Lower leg skin (tissue), 4 donors: ENCODE measurements at regions not wholly inside any gene's neighbourhood (a gene's known extent, or its start where the extent isn't known, plus 50 kb on each side); places are given as distances from the start of the nearest gene placed in this dataset.

Experiments
- DNase-seq, 2 donors: peaks; one replicate each; pipeline ENCODE4 v3.0.0-alpha.2; 2019; ENCODE audit warnings: low spot score in 2 of 2
- H3K4me3 ChIP-seq: fragments of 200-600 bp; sonication (generic); 2 replicates; pipeline ENCODE4 v1.5.1; 2017; ENCODE audit warnings: mild to moderate bottlenecking, low read depth; ENCODE audit not compliant: poor library complexity, severe bottlenecking
- CTCF ChIP-seq, 3 donors: fragments of 450-650 bp; IDR thresholded peaks; one replicate each; pipeline ENCODE4 v1.5.1; 2016; ENCODE audit warnings: antibody characterized with exemption in 3 of 3, mild to moderate bottlenecking in 3 of 3, moderate library complexity in 2 of 3
- POLR2A ChIP-seq, 2 donors: fragments of 450-650 bp; IDR thresholded peaks; one replicate each; pipeline ENCODE4 v1.6.1; 2016 to 2017; ENCODE audit warnings: antibody characterized with exemption in 2 of 2, mild to moderate bottlenecking in 1 of 2, moderate library complexity in 1 of 2
- WGBS, 2 donors: methylation state at CpG; one replicate each; pipeline ENCODE4 v1.1.5; 2018; 5-methylcytosine and 5-hydroxymethylcytosine counted together
- intact Hi-C: fragments of 100-400 bp; cut with DNase I; formaldehyde crosslinking; loops from one replicate; pipeline ENCODE4 v1.15.0; 2023; ENCODE audit warnings: low total_unique reads

GRCh38 chr13:107005577-107005976 lies 437.6 kb upstream of the ARGLU1 start:
- no peak for DNase-seq
- intact Hi-C loops, result no loop called here
- TF ChIP-seq POLR2A (IDR thresholded peaks at IDR 0.05) (no peak), CTCF (IDR thresholded peaks at IDR 0.05) (no peak)
- no peak overlapping the region for H3K4me3 ChIP-seq
- whole genome bisulfite sequencing, 2 donors, result 80 to 88% methylated on average over 4 of the region's 4 CpGs

GRCh38 chr13:107003911-107004310 lies 436.0 kb upstream of the ARGLU1 start:
- no peak for TF ChIP-seq POLR2A (IDR thresholded peaks at IDR 0.05)
- no peak for TF ChIP-seq CTCF (IDR thresholded peaks at IDR 0.05)
- H3K4me3 ChIP-seq, result no peak overlapping the region
- WGBS, 2 donors, result 56 to 79% methylated on average over 3 of the region's 3 CpGs
- no peak for DNase-seq
- intact Hi-C loops, result no loop called here

- intact Hi-C loops, result no loop called here
- DNase-seq, result no peak
- no peak for TF ChIP-seq POLR2A (IDR thresholded peaks at IDR 0.05)
- no peak for TF ChIP-seq CTCF (IDR thresholded peaks at IDR 0.05)
- 82 to 86% methylated on average over 5 of the region's 5 CpGs for WGBS, 2 donors
- no peak overlapping the region for H3K4me3 ChIP-seq
Observed at GRCh38 chr13:106998664-106999063, 430.7 kb upstream of the ARGLU1 start.

GRCh38 chr13:106997696-106998095 lies 429.8 kb upstream of the ARGLU1 start:
- TF ChIP-seq POLR2A (IDR thresholded peaks at IDR 0.05) (no peak), CTCF (IDR thresholded peaks at IDR 0.05) (no peak)
- intact Hi-C loops, result no loop called here
- 85% methylated on average over 4 of the region's 4 CpGs for WGBS, 2 donors
- H3K4me3 ChIP-seq, result no peak overlapping the region
- DNase-seq, result no peak

GRCh38 chr13:106996867-106997618 lies 429.1 kb upstream of the ARGLU1 start:
- no peak for DNase-seq
- intact Hi-C loops, result no loop called here
- H3K4me3 ChIP-seq, result no peak overlapping the region
- 75 to 79% methylated on average over 2 of the region's 2 CpGs for WGBS, 2 donors
- no peak for TF ChIP-seq CTCF (IDR thresholded peaks at IDR 0.05)
- TF ChIP-seq POLR2A (IDR thresholded peaks at IDR 0.05), result no peak

- no peak for TF ChIP-seq POLR2A (IDR thresholded peaks at IDR 0.05)
- no peak for TF ChIP-seq CTCF (IDR thresholded peaks at IDR 0.05)
- intact Hi-C loops, result no loop called here
- DNase-seq, result no peak
- 85 to 89% methylated on average over 1 of the region's 1 CpG for WGBS, 2 donors
- no peak overlapping the region for H3K4me3 ChIP-seq
Observed at GRCh38 chr13:106990594-106990993, 422.7 kb upstream of the ARGLU1 start.
